ENCODE measurements at regions not wholly inside any gene's neighbourhood (a gene's known extent, or its start where the extent isn't known, plus 50 kb on each side); places are given as distances from the start of the nearest gene placed in this dataset.

DNA sequence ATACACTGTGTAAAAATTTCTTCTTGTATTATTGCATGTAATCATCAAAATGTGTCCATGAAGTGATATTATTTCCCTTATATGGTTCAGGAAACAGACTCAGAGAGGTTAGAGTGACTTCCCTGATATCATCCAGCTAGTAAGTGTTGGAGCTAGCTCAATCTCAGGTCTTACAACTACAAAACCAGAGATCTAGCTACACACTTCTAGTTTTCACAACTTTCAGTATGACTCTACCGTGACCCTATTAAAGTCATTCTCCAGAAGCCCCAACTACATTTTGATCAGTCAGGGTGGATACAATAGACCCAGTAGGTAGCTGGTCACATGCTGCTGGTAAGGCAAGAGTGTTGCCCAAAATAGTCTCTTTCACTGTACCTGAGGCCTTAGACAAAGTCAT is 165.3 kb downstream of the GOLIM4 start:
- H3K4me3 ChIP-seq (ENCODE audit: low read depth, low read length), result no peak overlapping the region
- TF ChIP-seq, protein P1, sequence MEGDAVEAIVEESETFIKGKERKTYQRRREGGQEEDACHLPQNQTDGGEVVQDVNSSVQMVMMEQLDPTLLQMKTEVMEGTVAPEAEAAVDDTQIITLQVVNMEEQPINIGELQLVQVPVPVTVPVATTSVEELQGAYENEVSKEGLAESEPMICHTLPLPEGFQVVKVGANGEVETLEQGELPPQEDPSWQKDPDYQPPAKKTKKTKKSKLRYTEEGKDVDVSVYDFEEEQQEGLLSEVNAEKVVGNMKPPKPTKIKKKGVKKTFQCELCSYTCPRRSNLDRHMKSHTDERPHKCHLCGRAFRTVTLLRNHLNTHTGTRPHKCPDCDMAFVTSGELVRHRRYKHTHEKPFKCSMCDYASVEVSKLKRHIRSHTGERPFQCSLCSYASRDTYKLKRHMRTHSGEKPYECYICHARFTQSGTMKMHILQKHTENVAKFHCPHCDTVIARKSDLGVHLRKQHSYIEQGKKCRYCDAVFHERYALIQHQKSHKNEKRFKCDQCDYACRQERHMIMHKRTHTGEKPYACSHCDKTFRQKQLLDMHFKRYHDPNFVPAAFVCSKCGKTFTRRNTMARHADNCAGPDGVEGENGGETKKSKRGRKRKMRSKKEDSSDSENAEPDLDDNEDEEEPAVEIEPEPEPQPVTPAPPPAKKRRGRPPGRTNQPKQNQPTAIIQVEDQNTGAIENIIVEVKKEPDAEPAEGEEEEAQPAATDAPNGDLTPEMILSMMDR (conservative IDR thresholded peaks at IDR 0.05; ENCODE audit: low read depth, low read length), result no peak
- no peak for DNase-seq (ENCODE audit: low read depth)

DNA sequence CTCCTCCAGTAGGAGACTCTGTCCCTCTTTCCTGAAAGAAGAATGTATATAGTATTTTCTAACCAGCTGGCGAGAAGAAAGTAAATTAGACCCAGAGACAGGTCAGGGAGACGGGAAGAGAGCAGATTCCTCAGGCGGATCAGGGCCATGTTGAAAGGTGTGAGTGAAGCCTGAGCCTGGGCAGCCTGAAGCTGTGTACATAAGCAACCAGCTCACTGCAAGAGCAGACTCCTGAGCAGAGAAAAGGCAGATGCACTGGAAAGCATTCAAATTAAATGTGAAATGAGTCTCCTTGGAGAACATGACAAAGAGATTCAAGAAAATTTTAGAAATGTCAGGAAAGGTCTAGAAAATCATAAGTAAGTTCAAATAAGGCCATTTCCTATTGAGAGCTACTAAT is 165.8 kb downstream of the GOLIM4 start:
- TF ChIP-seq, protein P1 (conservative IDR thresholded peaks at IDR 0.05; ENCODE audit: low read depth, low read length), result no peak
- H3K4me3 ChIP-seq (ENCODE audit: low read depth, low read length), result no peak overlapping the region
- peak; percentile 10 for DNase-seq (ENCODE audit: low read depth)

DNA sequence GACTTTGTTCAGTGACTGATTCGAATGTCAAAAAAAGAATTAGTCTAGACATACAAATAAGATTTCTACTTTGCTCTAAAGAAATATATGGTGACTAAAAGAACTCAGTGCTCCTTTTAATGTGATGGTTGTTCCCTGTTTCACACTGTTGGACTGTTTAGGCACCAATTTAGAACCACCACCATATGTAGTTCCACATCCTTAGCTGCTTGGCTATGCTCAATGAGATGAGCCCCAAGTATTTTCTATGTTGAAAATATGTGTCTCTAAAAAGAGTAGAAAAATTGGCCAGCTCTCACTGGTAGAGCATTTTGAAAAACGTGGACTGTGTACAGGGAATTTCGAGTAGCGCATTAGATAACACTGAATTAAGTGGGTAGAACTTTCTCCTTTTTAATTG is 167.3 kb downstream of the GOLIM4 start:
- DNase-seq (ENCODE audit: low read depth), result no peak
- H3K4me3 ChIP-seq (ENCODE audit: low read depth, low read length), result no peak overlapping the region
- TF ChIP-seq, protein P1 (conservative IDR thresholded peaks at IDR 0.05; ENCODE audit: low read depth, low read length), result no peak

DNA sequence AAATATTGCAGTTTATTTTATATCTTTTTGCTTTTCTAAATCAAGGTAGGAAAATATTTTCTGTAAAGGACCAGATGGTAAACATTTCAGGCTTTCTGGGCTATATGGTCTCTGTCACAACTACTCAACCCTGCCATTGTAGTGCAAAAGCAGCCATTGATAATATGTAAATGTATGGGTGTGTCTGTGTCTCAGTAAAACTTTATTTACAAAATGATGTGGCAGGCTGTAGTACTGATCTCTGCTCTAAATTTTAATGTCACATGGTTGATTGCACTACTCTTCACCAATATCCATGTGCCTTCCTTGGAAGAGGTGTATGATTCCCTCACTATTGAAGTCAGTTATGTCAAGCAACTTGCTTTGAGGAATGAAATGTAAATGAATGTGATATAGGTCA is 175.0 kb downstream of the GOLIM4 start:
- DNase-seq (ENCODE audit: low read depth), result no peak
- TF ChIP-seq, protein P1 (conservative IDR thresholded peaks at IDR 0.05; ENCODE audit: low read depth, low read length), result no peak
- no peak overlapping the region for H3K4me3 ChIP-seq (ENCODE audit: low read depth, low read length)

DNA sequence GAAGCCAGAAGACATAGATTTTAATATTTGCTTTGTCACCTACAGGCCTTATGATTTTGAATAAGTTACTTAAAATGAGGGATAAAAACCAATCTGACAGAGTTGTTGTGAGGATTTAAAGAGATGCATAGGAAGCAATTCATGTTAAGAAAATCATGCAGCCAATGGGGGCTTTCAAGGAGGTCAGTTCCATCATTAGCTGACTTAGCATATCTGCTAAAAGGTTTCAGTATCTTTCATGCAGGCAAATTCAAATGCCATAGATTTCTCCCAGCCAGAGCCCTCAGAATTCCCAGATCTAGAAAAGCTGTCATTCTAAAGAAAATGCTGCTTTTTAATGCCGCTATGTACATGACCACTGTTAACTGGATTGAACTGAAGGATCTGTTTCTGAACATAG is 176.1 kb downstream of the GOLIM4 start:
- TF ChIP-seq, protein P1 (conservative IDR thresholded peaks at IDR 0.05; ENCODE audit: low read depth, low read length), result no peak
- H3K4me3 ChIP-seq (ENCODE audit: low read depth, low read length), result no peak overlapping the region
- DNase-seq (ENCODE audit: low read depth), result no peak

GRCh38 chr3:167918686-167919085 is 177.0 kb downstream of the GOLIM4 start:
- TF ChIP-seq, protein P1 (conservative IDR thresholded peaks at IDR 0.05; ENCODE audit: low read depth, low read length), result no peak
- DNase-seq (ENCODE audit: low read depth), result no peak
- no peak overlapping the region for H3K4me3 ChIP-seq (ENCODE audit: low read depth, low read length)

DNA sequence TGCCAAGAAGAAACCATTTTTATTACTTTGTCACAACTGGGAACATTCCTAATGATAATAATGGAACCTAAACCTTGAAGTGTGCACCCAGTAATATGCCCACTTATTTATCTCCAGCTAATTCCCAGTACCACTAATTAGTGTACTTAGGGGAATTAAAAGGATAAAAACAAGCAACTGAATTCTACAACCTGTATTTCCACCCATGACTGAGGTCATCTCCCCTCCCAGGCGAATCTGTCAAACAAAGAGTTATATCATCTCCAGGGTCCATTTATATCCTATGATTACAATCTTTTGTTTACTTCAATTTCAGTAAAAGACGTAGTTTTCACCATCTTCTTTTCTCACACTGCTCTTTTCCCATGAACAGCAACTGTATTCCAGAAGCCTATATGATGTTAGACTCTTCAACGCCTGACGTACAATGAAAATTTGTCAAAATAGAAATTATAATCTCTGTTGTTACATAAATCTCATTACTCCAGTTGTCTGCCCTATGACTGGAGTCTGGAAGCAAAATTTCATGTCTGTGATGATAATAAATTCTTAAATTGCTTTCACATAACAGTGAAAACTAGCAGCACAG is 177.6 kb downstream of the GOLIM4 start:
- TF ChIP-seq, protein P1 (conservative IDR thresholded peaks at IDR 0.05; ENCODE audit: low read depth, low read length), result no peak
- no peak for DNase-seq (ENCODE audit: low read depth)
- H3K4me3 ChIP-seq (ENCODE audit: low read depth, low read length), result no peak overlapping the region

Data from choroid plexus epithelial cell (primary cell).